IMR-90 (cell line): ENCODE measurements at regions not wholly inside any gene's neighbourhood (a gene's known extent, or its start where the extent isn't known, plus 50 kb on each side); places are given as distances from the start of the nearest gene placed in this dataset.

Experiments
- BHLHE40 ChIP-seq: fragments of 150-350 bp; IDR thresholded peaks from 2 replicates; pipeline ENCODE4 v1.6.1; 2016; ENCODE audit warnings: mild to moderate bottlenecking, low read depth, low read length
- CHD1 ChIP-seq: IDR thresholded peaks from 2 replicates; pipeline ENCODE4 v1.6.1; 2012; ENCODE audit warnings: low read depth, low read length, improper control_type of control experiment
- MAFK ChIP-seq: IDR thresholded peaks from 2 replicates; pipeline ENCODE4 v1.6.1; 2012; ENCODE audit warnings: low read depth, low read length, improper control_type of control experiment
- MAZ ChIP-seq: IDR thresholded peaks from 2 replicates; pipeline ENCODE4 v1.6.1; 2012; ENCODE audit warnings: low read depth, mild to moderate bottlenecking, low read length, improper control_type of control experiment, moderate library complexity, borderline replicate concordance
- NFE2L2 ChIP-seq: fragments of 150-350 bp; IDR thresholded peaks from 2 replicates; pipeline ENCODE4 v1.6.1; 2016; ENCODE audit warnings: low read depth, mild to moderate bottlenecking, low read length
- POLR2A ChIP-seq: IDR thresholded peaks from 2 replicates; pipeline ENCODE4 v1.6.1; 2012; ENCODE audit warnings: mild to moderate bottlenecking, low read depth, low read length
- RAD21 ChIP-seq: IDR thresholded peaks from 2 replicates; pipeline ENCODE4 v1.6.1; 2012; ENCODE audit warnings: low read length, improper control_type of control experiment
- RCOR1 ChIP-seq: IDR thresholded peaks from 2 replicates; pipeline ENCODE4 v1.6.1; 2012; ENCODE audit warnings: mild to moderate bottlenecking, low read length, improper control_type of control experiment; ENCODE audit not compliant: insufficient replicate concordance
- RFX5 ChIP-seq: IDR thresholded peaks from 2 replicates; pipeline ENCODE4 v1.8.0; 2012; ENCODE audit warnings: low read depth, mild to moderate bottlenecking, low read length, moderate library complexity
- SMC3 ChIP-seq: fragments of 150-350 bp; IDR thresholded peaks from 2 replicates; pipeline ENCODE4 v1.6.1; 2016; ENCODE audit warnings: low read depth, mild to moderate bottlenecking, antibody characterized with exemption, low read length, moderate library complexity
- TF ChIP-seq, protein P1 (sequence below): conservative IDR thresholded peaks from 2 replicates; pipeline ENCODE4 v1.5.1; 2012; ENCODE audit warnings: mild to moderate bottlenecking, low read depth, low read length, improper control_type of control experiment
- TF ChIP-seq, protein P2 (sequence below): fragments of 150-350 bp; IDR thresholded peaks from 2 replicates; pipeline ENCODE4 v1.6.1; 2017; ENCODE audit warnings: mild to moderate bottlenecking, antibody characterized with exemption, low read length, low read depth

DNA sequence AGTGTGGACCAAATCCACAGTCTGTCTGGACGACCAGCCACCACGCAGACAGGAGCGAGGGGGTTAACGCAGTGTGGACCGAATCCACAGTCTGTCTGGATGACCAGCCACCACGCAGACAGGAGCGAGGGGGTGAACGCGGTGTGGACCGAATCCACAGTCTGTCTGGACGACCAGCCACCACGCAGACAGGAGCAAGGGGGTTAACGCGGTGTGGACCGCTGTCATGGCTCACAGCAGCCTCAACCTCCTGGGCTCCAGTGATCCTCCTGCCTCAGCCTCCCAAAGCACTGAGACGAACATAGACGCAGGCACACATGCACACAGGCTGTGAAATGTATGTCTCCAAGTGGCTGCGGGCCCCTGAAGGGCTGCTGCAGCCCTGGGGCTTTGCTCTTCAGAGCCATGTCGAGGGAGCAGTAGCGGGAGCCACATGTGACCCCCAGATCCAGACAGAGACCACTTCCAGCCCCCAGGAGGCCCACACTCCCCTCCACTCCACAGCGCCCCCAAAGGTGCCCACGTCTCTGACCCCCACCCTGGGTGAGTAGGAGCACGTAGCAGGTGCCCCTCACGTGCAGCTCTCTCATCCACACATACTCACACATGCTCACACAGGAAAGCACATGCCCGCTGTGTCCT lies 98.1 kb downstream of the YTHDF1 start:
- TF ChIP-seq, protein P1, sequence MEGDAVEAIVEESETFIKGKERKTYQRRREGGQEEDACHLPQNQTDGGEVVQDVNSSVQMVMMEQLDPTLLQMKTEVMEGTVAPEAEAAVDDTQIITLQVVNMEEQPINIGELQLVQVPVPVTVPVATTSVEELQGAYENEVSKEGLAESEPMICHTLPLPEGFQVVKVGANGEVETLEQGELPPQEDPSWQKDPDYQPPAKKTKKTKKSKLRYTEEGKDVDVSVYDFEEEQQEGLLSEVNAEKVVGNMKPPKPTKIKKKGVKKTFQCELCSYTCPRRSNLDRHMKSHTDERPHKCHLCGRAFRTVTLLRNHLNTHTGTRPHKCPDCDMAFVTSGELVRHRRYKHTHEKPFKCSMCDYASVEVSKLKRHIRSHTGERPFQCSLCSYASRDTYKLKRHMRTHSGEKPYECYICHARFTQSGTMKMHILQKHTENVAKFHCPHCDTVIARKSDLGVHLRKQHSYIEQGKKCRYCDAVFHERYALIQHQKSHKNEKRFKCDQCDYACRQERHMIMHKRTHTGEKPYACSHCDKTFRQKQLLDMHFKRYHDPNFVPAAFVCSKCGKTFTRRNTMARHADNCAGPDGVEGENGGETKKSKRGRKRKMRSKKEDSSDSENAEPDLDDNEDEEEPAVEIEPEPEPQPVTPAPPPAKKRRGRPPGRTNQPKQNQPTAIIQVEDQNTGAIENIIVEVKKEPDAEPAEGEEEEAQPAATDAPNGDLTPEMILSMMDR, result no peak
- TF ChIP-seq MAZ (no peak), POLR2A (no peak), CHD1 (no peak), RAD21 (no peak), MAFK (no peak), SMC3 (no peak), RFX5 (no peak), NFE2L2 (no peak), RCOR1 (no peak), BHLHE40 (no peak)
- TF ChIP-seq, protein P2, sequence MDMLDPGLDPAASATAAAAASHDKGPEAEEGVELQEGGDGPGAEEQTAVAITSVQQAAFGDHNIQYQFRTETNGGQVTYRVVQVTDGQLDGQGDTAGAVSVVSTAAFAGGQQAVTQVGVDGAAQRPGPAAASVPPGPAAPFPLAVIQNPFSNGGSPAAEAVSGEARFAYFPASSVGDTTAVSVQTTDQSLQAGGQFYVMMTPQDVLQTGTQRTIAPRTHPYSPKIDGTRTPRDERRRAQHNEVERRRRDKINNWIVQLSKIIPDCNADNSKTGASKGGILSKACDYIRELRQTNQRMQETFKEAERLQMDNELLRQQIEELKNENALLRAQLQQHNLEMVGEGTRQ, result no peak
